Kidney epithelial cell (primary cell): ENCODE measurements at regions not wholly inside any gene's neighbourhood (a gene's known extent, or its start where the extent isn't known, plus 50 kb on each side); places are given as distances from the start of the nearest gene placed in this dataset.

Experiments
- DNase-seq: peaks from one replicate; pipeline ENCODE4 v3.0.0-alpha.2; 2010; ENCODE audit warnings: low read depth
- H3K27me3 ChIP-seq: 2 replicates; pipeline ENCODE4 v1.6.0; 2011; ENCODE audit warnings: low read length; ENCODE audit not compliant: control insufficient read depth, insufficient read depth
- H3K36me3 ChIP-seq: 2 replicates; pipeline ENCODE4 v1.5.1; 2011; ENCODE audit warnings: low read length; ENCODE audit not compliant: control insufficient read depth, insufficient read depth
- H3K4me3 ChIP-seq: 2 replicates; pipeline ENCODE4 v1.5.1; 2011; ENCODE audit warnings: low read depth, mild to moderate bottlenecking, control low read depth, low read length
- TF ChIP-seq, protein P1 (sequence below): IDR thresholded peaks from 2 replicates; pipeline ENCODE4 v1.5.1; 2011; ENCODE audit warnings: mild to moderate bottlenecking, moderate library complexity, low read length, control low read depth, inconsistent platforms; ENCODE audit not compliant: insufficient read depth, poor library complexity, severe bottlenecking

DNA sequence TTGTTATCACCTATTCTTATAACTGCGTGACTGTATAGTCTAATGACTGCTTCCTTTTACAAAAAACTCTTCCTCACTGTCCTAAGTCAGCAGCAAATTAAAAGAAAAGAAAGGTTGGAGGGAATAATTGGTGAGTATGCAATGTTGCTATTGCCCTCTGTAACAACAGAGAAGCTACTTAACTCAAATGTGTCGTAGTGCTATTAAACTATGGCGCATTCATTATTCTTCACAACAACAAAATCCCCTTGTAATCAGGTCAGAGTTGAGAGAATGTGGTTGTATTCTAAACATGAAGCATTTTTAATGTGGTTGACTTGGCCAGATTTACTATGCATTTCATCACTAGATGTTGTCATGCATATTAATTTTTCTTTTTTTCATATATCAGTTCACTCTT is 897.8 kb upstream of the PHF14 start:
- TF ChIP-seq, protein P1, sequence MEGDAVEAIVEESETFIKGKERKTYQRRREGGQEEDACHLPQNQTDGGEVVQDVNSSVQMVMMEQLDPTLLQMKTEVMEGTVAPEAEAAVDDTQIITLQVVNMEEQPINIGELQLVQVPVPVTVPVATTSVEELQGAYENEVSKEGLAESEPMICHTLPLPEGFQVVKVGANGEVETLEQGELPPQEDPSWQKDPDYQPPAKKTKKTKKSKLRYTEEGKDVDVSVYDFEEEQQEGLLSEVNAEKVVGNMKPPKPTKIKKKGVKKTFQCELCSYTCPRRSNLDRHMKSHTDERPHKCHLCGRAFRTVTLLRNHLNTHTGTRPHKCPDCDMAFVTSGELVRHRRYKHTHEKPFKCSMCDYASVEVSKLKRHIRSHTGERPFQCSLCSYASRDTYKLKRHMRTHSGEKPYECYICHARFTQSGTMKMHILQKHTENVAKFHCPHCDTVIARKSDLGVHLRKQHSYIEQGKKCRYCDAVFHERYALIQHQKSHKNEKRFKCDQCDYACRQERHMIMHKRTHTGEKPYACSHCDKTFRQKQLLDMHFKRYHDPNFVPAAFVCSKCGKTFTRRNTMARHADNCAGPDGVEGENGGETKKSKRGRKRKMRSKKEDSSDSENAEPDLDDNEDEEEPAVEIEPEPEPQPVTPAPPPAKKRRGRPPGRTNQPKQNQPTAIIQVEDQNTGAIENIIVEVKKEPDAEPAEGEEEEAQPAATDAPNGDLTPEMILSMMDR = no peak
- DNase-seq = no peak
- no peak overlapping the region for H3K4me3 ChIP-seq
- H3K36me3 ChIP-seq = no peaks in the 10 kb centered on the region
- no peaks in the 10 kb centered on the region for H3K27me3 ChIP-seq

DNA sequence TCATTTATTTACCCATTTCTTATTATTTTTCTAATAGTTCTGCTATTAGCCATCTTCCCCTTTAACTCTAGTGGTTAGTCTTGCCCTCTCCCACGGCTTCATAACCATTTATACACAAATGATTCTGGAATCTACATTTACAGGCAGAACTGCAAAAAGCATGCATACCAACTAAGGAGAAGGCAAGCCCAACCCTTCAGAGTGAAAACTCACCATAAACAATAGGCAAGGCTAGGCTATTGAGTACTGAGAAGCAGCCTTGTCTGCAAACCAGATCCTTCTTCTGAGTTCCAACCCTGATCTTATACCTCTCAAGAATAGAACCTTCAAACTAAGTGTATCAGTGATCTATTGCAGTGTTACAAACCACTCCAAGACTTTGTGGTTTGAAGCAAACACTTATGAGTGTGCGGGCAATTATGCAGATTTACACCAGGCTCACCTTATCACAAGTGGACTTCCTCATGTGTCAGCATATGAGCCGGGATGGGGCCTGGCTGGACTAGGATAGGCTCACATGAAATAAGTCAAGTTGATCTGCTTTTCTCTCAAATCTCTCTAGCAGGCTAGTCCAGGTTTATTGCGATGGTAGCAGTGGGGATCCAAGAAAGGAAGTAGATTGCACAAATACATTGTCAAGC is 896.9 kb upstream of the PHF14 start:
- no peak overlapping the region for H3K4me3 ChIP-seq
- H3K36me3 ChIP-seq = no peaks in the 10 kb centered on the region
- H3K27me3 ChIP-seq = no peaks in the 10 kb centered on the region
- TF ChIP-seq, protein P1 = no peak
- DNase-seq = no peak

DNA sequence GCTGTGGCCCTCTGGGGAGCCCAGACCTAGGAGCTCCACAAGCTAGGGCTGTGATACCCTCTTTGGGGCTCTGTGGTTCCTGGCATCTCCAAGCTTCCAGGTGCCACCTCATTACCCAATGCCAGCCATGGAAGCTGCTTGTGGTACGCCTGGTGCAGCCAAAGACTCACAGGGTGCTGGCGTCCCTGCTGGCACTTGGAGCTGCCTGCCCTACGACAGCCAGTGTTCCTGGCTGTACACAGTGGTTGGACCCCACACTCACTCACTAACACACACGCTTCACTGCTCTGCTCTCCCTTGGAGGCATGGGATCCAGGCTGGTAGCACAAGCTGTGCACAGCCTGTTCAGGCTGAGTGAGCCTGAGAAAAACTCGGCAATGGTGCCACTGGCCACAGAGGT is 894.1 kb upstream of the PHF14 start:
- Histone ChIP-seq H3K27me3 (no peaks in the 10 kb centered on the region), H3K36me3 (no peaks in the 10 kb centered on the region), H3K4me3 (no peak overlapping the region)
- DNase-seq = no peak
- TF ChIP-seq, protein P1 = no peak

DNA sequence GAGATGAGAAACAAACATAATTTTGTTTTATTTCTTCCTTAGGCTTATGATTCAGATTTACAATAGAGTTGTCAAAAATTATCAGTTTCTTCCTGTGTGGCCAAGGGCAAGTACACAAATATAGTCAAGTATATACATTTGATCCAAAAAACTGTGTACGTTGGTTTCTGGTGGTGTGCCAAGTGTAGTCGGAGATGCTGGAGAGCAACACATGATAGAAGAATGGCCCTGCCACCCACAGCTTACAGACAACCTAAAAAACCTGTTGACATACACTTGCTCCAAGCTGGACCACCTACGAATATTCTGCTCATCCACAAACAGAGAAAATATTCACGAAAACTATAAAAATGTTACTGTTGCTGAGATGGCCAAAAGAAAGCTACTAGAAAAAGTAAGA is 890.8 kb upstream of the PHF14 start:
- TF ChIP-seq, protein P1 = no peak
- Histone ChIP-seq H3K4me3 (no peak overlapping the region), H3K36me3 (no peaks in the 10 kb centered on the region), H3K27me3 (no peaks in the 10 kb centered on the region)
- DNase-seq = no peak

DNA sequence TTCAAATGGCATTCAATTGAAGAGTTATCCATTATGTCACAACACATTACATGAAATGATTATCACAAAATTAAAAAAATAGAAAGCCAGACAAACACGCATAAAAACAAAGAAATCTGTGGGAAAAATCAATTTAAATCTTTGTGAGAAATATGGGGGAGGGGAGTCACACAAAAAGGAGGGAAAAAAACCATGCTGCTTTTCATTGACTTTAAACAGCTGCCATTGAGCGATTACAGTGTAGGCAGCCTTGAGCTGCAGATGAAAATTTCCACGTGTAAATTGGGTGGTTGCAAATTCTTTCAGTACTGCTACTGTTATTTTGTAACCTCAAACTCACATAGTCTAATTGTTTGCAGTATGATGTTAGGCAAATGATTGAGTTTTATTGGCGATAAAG is 889.9 kb upstream of the PHF14 start:
- Histone ChIP-seq H3K36me3 (no peaks in the 10 kb centered on the region), H3K27me3 (no peaks in the 10 kb centered on the region), H3K4me3 (no peak overlapping the region)
- no peak for DNase-seq
- TF ChIP-seq, protein P1 = no peak

DNA sequence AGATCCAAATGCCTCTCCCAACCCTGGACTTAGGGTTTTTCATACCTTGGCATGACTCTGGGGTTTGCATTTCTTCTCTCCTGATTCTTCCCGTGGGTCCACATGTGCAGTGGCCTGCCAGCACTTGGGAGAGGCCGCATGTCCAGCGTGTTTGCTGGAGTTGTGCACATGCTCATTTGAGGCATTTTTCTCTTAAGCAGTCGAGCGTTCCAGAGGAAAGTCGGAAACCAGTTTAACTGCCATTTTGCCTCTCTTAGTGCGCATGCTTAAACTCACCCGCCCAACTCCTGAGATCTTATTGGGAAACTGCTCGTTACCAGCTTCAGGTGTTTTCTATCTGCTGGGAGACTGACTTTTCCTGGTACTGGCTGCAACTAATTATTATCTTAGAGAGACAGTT is 888.4 kb upstream of the PHF14 start:
- Histone ChIP-seq H3K4me3 (no peak overlapping the region), H3K27me3 (no peaks in the 10 kb centered on the region), H3K36me3 (no peaks in the 10 kb centered on the region)
- TF ChIP-seq, protein P1 = no peak
- DNase-seq = no peak
